ENCODE measurements at regions not wholly inside any gene's neighbourhood (a gene's known extent, or its start where the extent isn't known, plus 50 kb on each side); places are given as distances from the start of the nearest gene placed in this dataset.

DNA sequence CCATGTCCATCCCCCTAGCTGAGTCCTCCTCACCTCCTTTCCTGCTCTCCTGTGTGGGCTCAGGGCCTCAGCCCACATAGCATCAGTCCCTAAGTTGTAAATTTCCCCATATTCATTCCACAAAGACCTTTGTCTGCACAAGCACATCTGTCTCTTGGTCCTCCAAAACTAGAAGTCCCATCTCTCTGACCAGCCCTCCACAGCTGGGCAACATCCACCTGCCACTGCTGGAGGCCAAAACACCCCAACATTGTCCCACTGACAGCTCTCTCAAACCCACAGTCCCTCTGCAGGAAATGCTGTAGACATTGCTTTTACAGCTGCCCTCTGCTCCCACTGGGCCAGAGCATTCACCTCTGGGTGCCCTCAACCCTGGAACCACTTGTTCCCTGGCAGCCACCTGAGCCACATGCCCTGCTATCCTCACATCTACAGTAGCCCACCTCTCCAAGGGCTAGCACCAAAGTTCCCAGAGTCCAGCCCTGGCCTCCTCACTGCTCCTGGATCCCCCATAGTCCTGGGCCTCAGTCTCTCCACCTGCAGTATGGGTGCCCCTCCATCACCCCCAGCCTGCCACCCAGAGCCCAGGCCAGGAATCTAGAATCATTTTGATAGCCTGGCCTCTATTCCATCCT, 1722.7 kb downstream of the TP53TG3F start:
- H3K27me3 Mint-ChIP-seq (ENCODE audit: low read depth): no peaks in the 10 kb centered on the region
- TF ChIP-seq, protein P1, sequence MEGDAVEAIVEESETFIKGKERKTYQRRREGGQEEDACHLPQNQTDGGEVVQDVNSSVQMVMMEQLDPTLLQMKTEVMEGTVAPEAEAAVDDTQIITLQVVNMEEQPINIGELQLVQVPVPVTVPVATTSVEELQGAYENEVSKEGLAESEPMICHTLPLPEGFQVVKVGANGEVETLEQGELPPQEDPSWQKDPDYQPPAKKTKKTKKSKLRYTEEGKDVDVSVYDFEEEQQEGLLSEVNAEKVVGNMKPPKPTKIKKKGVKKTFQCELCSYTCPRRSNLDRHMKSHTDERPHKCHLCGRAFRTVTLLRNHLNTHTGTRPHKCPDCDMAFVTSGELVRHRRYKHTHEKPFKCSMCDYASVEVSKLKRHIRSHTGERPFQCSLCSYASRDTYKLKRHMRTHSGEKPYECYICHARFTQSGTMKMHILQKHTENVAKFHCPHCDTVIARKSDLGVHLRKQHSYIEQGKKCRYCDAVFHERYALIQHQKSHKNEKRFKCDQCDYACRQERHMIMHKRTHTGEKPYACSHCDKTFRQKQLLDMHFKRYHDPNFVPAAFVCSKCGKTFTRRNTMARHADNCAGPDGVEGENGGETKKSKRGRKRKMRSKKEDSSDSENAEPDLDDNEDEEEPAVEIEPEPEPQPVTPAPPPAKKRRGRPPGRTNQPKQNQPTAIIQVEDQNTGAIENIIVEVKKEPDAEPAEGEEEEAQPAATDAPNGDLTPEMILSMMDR (IDR thresholded peaks at IDR 0.05; ENCODE audit: unreplicated experiment): no peak
- no peak overlapping the region for H3K4me3 Mint-ChIP-seq
- no peak for DNase-seq (ENCODE audit: low spot score in 2 of 2, unreplicated experiment in 2 of 2)
- peaks cover 58% of the 10 kb centered on the region for H3K9me3 Mint-ChIP-seq
- no peak overlapping the region for H3K27ac Mint-ChIP-seq
- H3K36me3 Mint-ChIP-seq: peaks cover 3% of the 10 kb centered on the region
- no peaks in the 10 kb centered on the region for H3K4me1 Mint-ChIP-seq

DNA sequence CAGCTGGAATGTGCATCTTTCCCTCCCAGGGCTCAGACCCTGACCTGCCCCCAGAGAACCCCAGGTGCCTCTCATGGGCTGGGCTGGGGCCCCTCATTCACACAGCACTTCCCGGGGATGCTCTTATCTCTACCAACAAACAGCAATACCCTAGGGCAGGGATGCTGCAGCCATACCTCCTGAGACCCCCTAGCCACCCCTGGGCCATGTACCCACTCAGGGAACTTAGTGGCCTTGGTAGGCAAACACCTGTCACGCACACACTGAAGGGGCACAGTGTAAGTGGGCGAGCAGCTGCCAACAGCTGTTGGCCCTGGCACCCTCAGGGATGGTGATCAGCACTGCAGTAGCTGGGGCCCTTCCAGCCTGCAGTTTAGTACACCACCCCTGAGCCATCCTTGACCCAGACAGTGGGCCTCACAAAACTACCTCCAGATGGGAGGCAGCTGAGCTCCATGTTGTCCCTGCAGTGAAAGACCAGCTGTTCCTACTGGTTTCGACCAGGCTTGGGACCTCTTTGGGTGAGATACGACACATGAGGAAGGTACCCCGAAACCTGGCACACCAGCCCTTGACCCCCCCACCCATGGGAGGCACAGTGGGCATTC, 1723.6 kb downstream of the TP53TG3F start:
- Mint-ChIP-seq H3K36me3 (peaks cover 3% of the 10 kb centered on the region), H3K27ac (no peak overlapping the region), H3K9me3 (peaks cover 51% of the 10 kb centered on the region), H3K4me1 (no peaks in the 10 kb centered on the region), H3K4me3 (no peak overlapping the region), H3K27me3 (ENCODE audit: low read depth) (no peaks in the 10 kb centered on the region)
- TF ChIP-seq, protein P1 (IDR thresholded peaks at IDR 0.05; ENCODE audit: unreplicated experiment): no peak
- DNase-seq (ENCODE audit: low spot score in 2 of 2, unreplicated experiment in 2 of 2): no peak

DNA sequence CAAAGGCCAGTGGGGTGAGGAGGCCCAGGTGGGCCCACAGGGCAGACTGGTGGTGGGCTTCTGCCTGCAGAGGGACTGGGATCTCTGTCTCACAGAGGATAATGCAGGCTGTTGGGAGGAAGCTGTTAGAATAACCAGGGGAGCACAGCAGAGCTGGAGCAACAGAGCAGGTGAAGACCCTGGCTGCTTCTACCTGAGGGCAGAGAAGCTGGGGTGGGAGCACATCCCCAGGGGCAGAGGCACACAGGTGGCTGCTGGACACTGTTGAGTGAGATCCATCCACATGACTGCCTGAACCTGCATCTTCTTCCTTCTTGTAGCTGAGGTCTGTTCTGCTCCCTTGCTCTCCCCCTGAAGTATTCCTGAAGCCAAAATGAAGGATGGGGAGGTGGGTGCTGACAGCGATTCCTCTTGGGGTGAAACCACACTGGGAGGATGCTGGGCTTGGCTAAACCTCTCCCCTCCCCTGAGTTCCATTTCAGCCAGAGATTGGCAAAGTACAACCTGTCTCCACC, 1725.0 kb downstream of the TP53TG3F start:
- no peaks in the 10 kb centered on the region for H3K27me3 Mint-ChIP-seq (ENCODE audit: low read depth)
- peaks cover 40% of the 10 kb centered on the region for H3K9me3 Mint-ChIP-seq
- no peaks in the 10 kb centered on the region for H3K4me1 Mint-ChIP-seq
- H3K4me3 Mint-ChIP-seq: no peak overlapping the region
- H3K36me3 Mint-ChIP-seq: peaks cover 3% of the 10 kb centered on the region
- TF ChIP-seq, protein P1 (IDR thresholded peaks at IDR 0.05; ENCODE audit: unreplicated experiment): no peak
- DNase-seq (ENCODE audit: low spot score in 2 of 2, unreplicated experiment in 2 of 2): no peak
- no peak overlapping the region for H3K27ac Mint-ChIP-seq

- H3K36me3 Mint-ChIP-seq: peaks cover 3% of the 10 kb centered on the region
These were observed 1726.1 kb downstream of the TP53TG3F start for GRCh38 chr16:35185366-35186044.

GRCh38 chr16:35186045-35186759, 1726.8 kb downstream of the TP53TG3F start:
- TF ChIP-seq, protein P1 (IDR thresholded peaks at IDR 0.05; ENCODE audit: unreplicated experiment): no peak
- H3K4me3 Mint-ChIP-seq: no peak overlapping the region
- DNase-seq (ENCODE audit: low spot score in 2 of 2, unreplicated experiment in 2 of 2): no peak
- H3K36me3 Mint-ChIP-seq: peaks cover 3% of the 10 kb centered on the region
- H3K9me3 Mint-ChIP-seq: peaks cover 33% of the 10 kb centered on the region
- H3K27me3 Mint-ChIP-seq (ENCODE audit: low read depth): no peaks in the 10 kb centered on the region
- H3K4me1 Mint-ChIP-seq: no peaks in the 10 kb centered on the region
- no peak overlapping the region for H3K27ac Mint-ChIP-seq

More at GRCh38 chr16:35185366-35186044, 1726.1 kb downstream of the TP53TG3F start:
- no peaks in the 10 kb centered on the region for H3K4me1 Mint-ChIP-seq
- TF ChIP-seq, protein P1 (IDR thresholded peaks at IDR 0.05; ENCODE audit: unreplicated experiment): no peak
- no peak overlapping the region for H3K4me3 Mint-ChIP-seq
- DNase-seq (ENCODE audit: low spot score in 2 of 2, unreplicated experiment in 2 of 2): no peak
- peaks cover 34% of the 10 kb centered on the region for H3K9me3 Mint-ChIP-seq
- H3K27ac Mint-ChIP-seq: no peak overlapping the region
- H3K27me3 Mint-ChIP-seq (ENCODE audit: low read depth): no peaks in the 10 kb centered on the region
